Esophagus muscularis mucosa (tissue), 4 donors: ENCODE measurements at regions not wholly inside any gene's neighbourhood (a gene's known extent, or its start where the extent isn't known, plus 50 kb on each side); places are given as distances from the start of the nearest gene placed in this dataset.

Experiments used
- DNase-seq: peaks from one replicate; pipeline ENCODE4 v3.0.0-alpha.2; 2017; ENCODE audit errors: extremely low spot score
- H3K27ac ChIP-seq, 4 donors: fragments of 200-600 bp; sonication (generic); replicated peaks in 1 of 4; 1 replicate in 3 of 4; 2 replicates in 1 of 4; pipeline ENCODE4 v1.5.1; 2016 to 2019; ENCODE audit warnings: mild to moderate bottlenecking in 1 of 4
- H3K27me3 ChIP-seq, 4 donors: fragments of 200-600 bp; sonication (generic); one replicate each; pipeline versions ENCODE4 v1.5.1 to v1.6.0; 2016 to 2019
- H3K36me3 ChIP-seq, 4 donors: fragments of 200-600 bp; sonication (generic); one replicate each; pipeline ENCODE4 v1.5.1; 2016 to 2019
- H3K4me1 ChIP-seq, 4 donors: fragments of 200-600 bp; sonication (generic); one replicate each; pipeline ENCODE4 v1.5.1; 2016 to 2019
- H3K4me3 ChIP-seq, 4 donors: fragments of 200-600 bp; sonication (generic); 1 replicate in 2 of 4; 2 replicates in 2 of 4; pipeline ENCODE4 v1.5.1; 2016 to 2019; ENCODE audit warnings: mild to moderate bottlenecking in 4 of 4, moderate library complexity in 1 of 4
- H3K9me3 ChIP-seq, 4 donors: fragments of 200-600 bp; sonication (generic); 1 replicate in 3 of 4; 2 replicates in 1 of 4; pipeline ENCODE4 v1.5.1; 2016 to 2019
- CTCF ChIP-seq, 3 experiments: fragments of 200-600 bp in 2 of 3; fragments of 450-650 bp in 1 of 3; sonication (generic) in 2 of 3; IDR thresholded peaks; one replicate each; pipeline ENCODE4 v1.5.1; 2017 to 2019; ENCODE audit warnings: antibody characterized with exemption in 3 of 3, mild to moderate bottlenecking in 2 of 3, moderate library complexity in 1 of 3
- EP300 ChIP-seq: sonication (generic); formaldehyde crosslinking; IDR thresholded peaks from one replicate; pipeline ENCODE4 v1.6.1; 2017; ENCODE audit warnings: antibody characterized with exemption
- POLR2A ChIP-seq: fragments of 450-650 bp; IDR thresholded peaks from one replicate; pipeline ENCODE4 v1.6.1; 2017; ENCODE audit warnings: antibody characterized with exemption, moderate library complexity, mild to moderate bottlenecking, low read depth
- POLR2AphosphoS5 ChIP-seq, 2 donors: sonication (generic); formaldehyde crosslinking; IDR thresholded peaks; one replicate each; pipeline ENCODE4 v1.6.1; 2017; ENCODE audit warnings: antibody characterized with exemption in 2 of 2
- WGBS: methylation state at CpG from one replicate; pipeline ENCODE4 v1.1.5; 2018; 5-methylcytosine and 5-hydroxymethylcytosine counted together
- intact Hi-C: fragments of 100-400 bp; cut with DNase I; formaldehyde crosslinking; loops from one replicate; pipeline ENCODE4 v1.15.1; 2023

DNA sequence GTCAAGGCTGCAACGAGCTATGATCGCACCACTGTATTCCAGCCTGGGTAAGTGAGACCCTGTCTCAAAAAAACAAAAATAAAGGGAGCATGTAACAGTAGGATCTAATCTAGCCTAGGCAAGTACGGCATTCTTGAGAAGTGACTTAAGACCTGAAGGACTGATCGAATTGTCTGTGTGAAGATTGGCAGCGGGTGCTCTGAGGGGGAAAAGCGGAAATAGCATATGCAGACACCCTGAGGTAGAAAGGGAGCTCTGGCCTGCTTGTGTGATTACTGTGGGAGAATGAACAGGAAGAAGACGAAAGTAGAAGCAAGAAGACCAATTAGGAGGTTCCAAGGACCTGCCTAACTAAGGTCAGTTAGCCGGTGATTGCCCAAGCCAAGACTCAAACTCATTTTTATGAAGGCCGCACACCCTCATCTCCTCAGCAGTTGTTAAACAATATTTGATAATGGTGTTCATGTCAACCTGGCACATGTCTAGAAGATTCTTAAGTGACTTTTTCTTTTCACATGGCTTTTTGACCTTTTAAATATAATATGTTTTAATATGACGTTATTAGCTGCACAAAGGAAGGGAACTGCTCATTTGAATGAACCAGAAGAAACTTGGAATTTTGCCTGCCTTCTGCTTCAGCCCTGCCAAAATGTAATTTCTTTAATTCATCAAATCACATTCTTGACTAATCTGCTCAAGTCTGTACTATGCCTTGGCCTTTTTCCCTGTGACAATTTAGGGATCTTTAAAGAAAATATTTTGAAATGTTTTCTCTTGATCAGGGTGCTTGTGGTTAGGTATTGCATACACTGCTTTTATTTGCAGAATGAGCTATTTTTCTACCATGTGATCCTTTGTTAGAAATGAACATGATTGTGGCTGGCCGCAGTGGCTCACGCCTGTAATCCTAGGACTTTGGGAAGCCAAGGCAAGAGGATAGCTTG lies 289.2 kb upstream of the DMRT1 start:
- DNase-seq = no peak
- 65% methylated on average over 12 of the region's 12 CpGs for WGBS
- Histone ChIP-seq H3K27me3 (no peaks in the 10 kb centered on the region), H3K36me3 (peaks cover 0 to 5% (median 0%) of the 10 kb centered on the region in 4 donors), H3K4me1 (peaks cover 8 to 18% (median 16%) of the 10 kb centered on the region in 4 donors), H3K4me3 (no peak overlapping the region), H3K27ac (no peak overlapping the region), H3K9me3 (no peaks in the 10 kb centered on the region)
- TF ChIP-seq POLR2A (no peak), EP300 (no peak), CTCF (IDR thresholded peaks at IDR 0.05) (no peak), POLR2AphosphoS5 (IDR thresholded peaks at IDR 0.05) (no peak)
- intact Hi-C loops = no loop called here

- Histone ChIP-seq H3K9me3 (no peaks in the 10 kb centered on the region), H3K27ac (no peak overlapping the region), H3K27me3 (no peaks in the 10 kb centered on the region), H3K4me1 (peaks cover 4 to 14% (median 12%) of the 10 kb centered on the region in 4 donors), H3K36me3 (no peaks in the 10 kb centered on the region), H3K4me3 (no peak overlapping the region)
- DNase-seq = no peak
- intact Hi-C loops = no loop called here
- 86% methylated on average over 4 of the region's 4 CpGs for WGBS
- TF ChIP-seq POLR2A = no peak
These were observed 286.0 kb upstream of the DMRT1 start for GRCh38 chr9:555493-555892.

DNA sequence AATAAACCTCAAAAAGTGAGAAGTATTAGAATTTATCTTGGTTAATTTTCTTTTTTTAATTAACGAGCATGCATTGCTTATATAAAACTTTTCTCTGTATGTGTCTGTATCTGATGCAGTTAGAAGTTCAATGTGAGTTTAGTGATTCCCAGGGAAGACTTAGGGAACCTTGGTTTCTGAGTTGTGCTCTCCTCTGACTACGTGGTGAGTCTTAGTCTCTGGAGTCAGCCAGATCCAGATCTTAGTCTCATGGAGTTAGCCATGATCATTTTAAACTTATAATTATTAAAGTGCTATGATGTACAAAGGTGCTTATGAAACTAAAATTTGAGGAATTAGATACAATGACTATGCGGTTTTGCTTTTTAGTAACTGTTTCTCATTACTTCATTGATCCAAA lies 285.3 kb upstream of the DMRT1 start:
- no peak for TF ChIP-seq EP300
- 73% methylated on average over 3 of the region's 3 CpGs for WGBS
- no peaks in the 10 kb centered on the region for H3K36me3 ChIP-seq
- H3K27me3 ChIP-seq = no peaks in the 10 kb centered on the region
- H3K27ac ChIP-seq = no peak overlapping the region
- H3K9me3 ChIP-seq = no peaks in the 10 kb centered on the region
- H3K4me3 ChIP-seq = no peak overlapping the region
- intact Hi-C loops = no loop called here
- DNase-seq = no peak
- H3K4me1 ChIP-seq = peaks cover 10 to 14% (median 12%) of the 10 kb centered on the region in 4 donors

- H3K36me3 ChIP-seq = no peaks in the 10 kb centered on the region
- TF ChIP-seq POLR2A (no peak), EP300 (no peak), CTCF (IDR thresholded peaks at IDR 0.05) (no peak), POLR2AphosphoS5 (IDR thresholded peaks at IDR 0.05) (no peak)
- no peak overlapping the region for H3K4me3 ChIP-seq
- WGBS = 74% methylated on average over 2 of the region's 2 CpGs
- intact Hi-C loops = no loop called here
- H3K27me3 ChIP-seq = no peaks in the 10 kb centered on the region
- no peak for DNase-seq
- peaks cover 11 to 14% (median 12%) of the 10 kb centered on the region in 4 donors for H3K4me1 ChIP-seq
- no peak overlapping the region for H3K27ac ChIP-seq
- no peaks in the 10 kb centered on the region for H3K9me3 ChIP-seq
These were observed 284.8 kb upstream of the DMRT1 start for GRCh38 chr9:556675-557074.

DNA sequence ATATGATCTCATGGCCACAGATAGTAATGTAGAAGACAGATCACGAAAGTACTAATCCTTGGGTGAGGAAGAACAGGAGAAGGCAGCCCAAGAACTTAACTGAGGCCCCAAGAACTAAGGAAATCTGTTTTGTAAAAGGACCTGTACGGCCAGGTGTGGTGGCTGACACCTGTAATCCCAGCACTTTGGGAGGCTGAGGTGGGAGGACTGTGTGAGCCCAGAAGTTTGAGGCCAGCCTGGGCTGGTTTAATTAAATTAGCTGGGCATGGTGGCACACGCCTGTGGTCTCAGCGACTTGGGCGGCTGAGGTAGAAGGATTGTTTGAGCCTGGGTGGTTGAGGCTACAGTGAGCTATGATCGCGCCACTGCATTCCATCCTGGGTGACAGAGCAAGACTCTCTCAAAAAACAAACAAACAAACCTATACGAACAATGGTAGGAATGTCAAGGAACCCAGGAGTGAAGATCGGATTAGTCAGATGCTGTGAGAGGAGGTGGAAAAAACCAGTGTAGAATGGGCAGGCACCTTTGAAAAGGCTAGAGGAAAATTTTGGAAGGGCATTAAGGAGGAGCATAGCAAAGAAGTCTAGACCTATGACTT lies 283.8 kb upstream of the DMRT1 start:
- Histone ChIP-seq H3K36me3 (no peaks in the 10 kb centered on the region), H3K4me3 (no peak overlapping the region), H3K9me3 (no peaks in the 10 kb centered on the region), H3K27ac (no peak overlapping the region), H3K27me3 (no peaks in the 10 kb centered on the region), H3K4me1 (peaks cover 4 to 12% (median 4%) of the 10 kb centered on the region in 4 donors)
- 84% methylated on average over 9 of the region's 9 CpGs for WGBS
- TF ChIP-seq CTCF (IDR thresholded peaks at IDR 0.05) (no peak), POLR2AphosphoS5 (IDR thresholded peaks at IDR 0.05) (no peak), POLR2A (no peak), EP300 (no peak)
- intact Hi-C loops = no loop called here
- no peak for DNase-seq
